ENCODE measurements at regions not wholly inside any gene's neighbourhood (a gene's known extent, or its start where the extent isn't known, plus 50 kb on each side); places are given as distances from the start of the nearest gene placed in this dataset.

GRCh38 chr2:129904532-129905446, 74.7 kb upstream of the RAB6C start:
- no peak for DNase-seq

DNA sequence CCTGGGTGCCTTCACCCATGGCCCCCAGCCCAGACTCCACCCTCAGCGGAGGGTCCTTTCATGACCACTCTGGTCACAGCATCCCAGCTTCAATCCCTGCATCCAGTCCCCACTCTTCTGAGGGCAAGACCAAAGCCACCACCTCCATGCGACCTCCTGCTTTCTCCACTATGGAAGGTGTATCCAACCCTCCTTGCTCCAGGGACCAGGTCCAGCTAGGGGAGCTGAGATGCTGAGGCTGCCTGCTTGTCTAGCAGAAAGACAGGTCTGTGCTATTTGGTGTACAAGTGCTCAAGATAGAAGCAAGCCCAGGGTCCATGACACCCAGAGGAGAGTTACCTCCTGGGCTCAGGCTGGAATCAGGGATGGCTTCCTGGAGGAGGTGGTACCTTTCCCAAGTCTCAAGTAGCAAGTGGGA, 73.8 kb upstream of the RAB6C start:
- no peak for DNase-seq

GRCh38 chr2:129906139-129906860, 73.2 kb upstream of the RAB6C start:
- no peak for DNase-seq

DNA sequence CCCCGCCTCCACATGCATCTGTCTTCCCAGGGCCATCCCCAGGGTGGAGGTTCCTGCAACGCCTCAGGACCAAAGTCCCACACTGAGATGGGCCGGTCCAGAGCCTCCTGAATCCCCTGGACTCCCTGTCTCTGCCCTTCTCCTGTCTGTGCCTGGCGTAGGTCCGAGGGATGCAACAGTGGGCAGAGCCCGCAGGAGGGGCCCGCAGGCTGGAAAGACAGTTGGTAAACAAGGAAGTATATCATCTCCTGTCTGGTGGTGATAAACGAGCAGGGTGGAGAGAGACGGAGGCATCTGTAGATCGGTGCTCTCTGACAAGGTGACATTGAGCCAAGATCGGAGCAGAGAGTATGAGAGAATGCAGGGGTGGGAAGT, 72.6 kb upstream of the RAB6C start:
- no peak for DNase-seq

GRCh38 chr2:129907256-129907998, 72.0 kb upstream of the RAB6C start:
- DNase-seq: no peak

GRCh38 chr2:129908721-129909373, 70.6 kb upstream of the RAB6C start:
- no peak for DNase-seq

GRCh38 chr2:129909651-129910418, 69.6 kb upstream of the RAB6C start:
- no peak for DNase-seq

DNA sequence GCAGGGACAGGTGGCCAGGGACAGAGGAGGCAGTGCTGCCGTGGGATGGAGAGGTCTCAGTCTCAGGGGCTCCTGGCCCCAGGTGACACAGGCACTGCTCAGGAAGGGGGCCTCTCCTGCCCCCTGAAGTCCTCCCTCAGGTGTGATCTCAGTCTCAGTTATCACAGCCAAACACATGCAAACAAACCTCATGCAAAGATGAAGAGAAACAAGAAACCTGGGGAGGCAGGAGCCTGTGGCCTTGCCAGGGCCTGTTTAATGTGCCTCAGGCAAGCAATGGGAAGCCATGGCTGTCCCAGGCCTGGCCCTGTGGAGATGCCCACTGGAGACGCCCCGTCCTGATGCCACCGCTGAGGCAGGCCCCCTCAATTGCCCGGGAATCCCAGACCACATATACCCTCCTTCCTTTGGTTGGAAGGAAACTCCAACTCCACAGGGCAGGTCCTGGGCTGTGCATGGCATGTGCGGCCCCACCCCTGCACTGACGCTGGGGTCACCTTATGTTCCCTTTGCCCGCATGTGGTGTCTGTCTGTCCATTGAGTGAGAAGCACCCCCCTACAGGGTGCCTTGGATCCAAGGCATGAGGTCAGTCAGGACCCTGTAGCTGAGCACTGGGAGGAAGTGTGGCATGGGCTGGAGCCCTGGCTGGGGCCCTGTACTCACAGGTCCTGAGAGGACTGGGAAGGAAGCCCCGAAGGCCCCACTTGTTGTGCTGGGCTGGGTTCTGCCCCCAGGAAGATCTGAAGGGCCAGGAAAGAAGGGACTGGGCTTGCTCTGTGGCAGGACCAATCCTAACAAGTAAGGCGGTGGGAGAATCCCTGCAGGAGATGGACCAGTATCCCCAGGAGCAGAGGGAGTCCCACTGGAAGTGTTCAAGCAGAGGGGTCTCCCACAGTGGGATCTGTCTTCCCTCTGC, 68.8 kb upstream of the RAB6C start:
- DNase-seq: no peak

DNA sequence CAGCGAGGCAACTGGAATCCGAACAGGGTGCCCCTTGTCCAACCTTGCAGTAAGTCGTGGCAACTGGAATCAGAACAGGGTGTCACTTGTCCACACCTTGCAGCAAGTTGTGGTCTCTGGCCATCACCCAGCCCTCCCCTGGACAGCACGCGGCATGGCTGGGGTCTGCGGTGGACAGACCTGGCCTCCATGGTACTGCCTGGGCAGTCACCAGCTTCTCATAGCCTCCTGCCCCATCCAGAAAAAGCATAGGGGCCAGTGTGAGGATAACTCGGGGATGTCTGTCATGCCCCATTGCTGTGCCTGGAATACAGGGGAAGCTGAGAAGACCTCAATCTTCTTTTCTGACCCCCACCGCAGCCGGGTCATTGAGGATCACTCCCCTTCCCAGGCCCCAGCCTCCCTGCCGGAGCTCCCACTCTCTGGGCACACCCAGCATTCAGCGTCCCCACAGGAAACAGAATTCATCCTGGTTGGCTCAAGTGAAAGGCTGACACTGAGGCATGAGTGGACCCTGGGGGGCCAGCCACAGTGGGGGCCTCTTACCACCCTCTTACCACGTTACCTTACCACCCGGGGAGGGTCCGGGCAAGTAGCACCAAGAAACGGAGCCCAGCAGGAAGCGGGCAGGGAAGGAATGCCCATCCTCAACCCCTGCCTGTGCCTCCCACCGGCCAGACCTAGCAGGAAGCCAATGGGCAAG, 68.0 kb upstream of the RAB6C start:
- DNase-seq: no peak

- DNase-seq: no peak
Observed at GRCh38 chr2:129912066-129912820, 67.2 kb upstream of the RAB6C start.

- DNase-seq: no peak
Observed at GRCh38 chr2:129912871-129913694, 66.4 kb upstream of the RAB6C start.

GRCh38 chr2:129913695-129914495, 65.6 kb upstream of the RAB6C start:
- no peak for DNase-seq

GRCh38 chr2:129914538-129915302, 64.7 kb upstream of the RAB6C start:
- DNase-seq: no peak

DNA sequence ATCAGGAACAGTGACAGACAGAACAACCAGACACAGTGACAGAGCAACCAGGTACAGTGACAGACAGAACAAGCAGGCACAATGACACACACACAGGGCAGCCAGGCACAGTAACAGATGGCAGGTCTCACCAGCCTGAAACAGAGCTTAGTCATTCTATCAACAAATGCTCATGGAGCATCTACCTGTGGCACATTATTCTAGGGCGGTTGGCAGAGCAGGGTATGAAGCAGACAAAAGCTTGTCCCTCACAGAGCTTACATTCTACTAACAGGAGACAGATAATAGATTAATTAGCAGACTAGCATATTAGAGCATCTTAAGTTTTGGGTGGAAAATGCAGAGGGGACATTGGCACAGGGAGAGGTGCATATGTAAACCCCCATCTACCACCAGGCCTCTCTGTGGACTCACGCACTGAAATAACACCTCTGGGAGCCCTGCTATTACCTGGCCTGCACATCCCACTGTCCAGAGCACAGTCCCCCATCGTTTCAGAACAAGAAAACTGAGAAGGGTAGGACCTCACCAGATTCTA, 64.1 kb upstream of the RAB6C start:
- no peak for DNase-seq

- no peak for DNase-seq
Observed at GRCh38 chr2:129918604-129919003, 60.9 kb upstream of the RAB6C start.

GRCh38 chr2:129922571-129923264, 56.7 kb upstream of the RAB6C start:
- peak; percentile 24 for DNase-seq

All from NCI-H510A treated with DMSO at 0.1 percent for 48 hours (cell line).